ENCODE measurements at regions not wholly inside any gene's neighbourhood (a gene's known extent, or its start where the extent isn't known, plus 50 kb on each side); places are given as distances from the start of the nearest gene placed in this dataset.

GRCh38 chr16:66049865-66050264 lies 316.6 kb upstream of the CDH5 start:
- TF ChIP-seq CTCF (IDR thresholded peaks at IDR 0.05) = no peak
- TF ChIP-seq POLR2A (IDR thresholded peaks at IDR 0.05) = no peak
